ENCODE measurements at regions not wholly inside any gene's neighbourhood (a gene's known extent, or its start where the extent isn't known, plus 50 kb on each side); places are given as distances from the start of the nearest gene placed in this dataset.

- TF ChIP-seq CTCF (IDR thresholded peaks at IDR 0.05) (no peak), POLR2A (IDR thresholded peaks at IDR 0.05) (no peak), POLR2AphosphoS5 (IDR thresholded peaks at IDR 0.05) (no peak)
These were observed 617.1 kb downstream of the NTRK3 start for GRCh38 chr15:87639305-87640011.

Measured in prostate gland (tissue), 2 donors.